ENCODE measurements at regions not wholly inside any gene's neighbourhood (a gene's known extent, or its start where the extent isn't known, plus 50 kb on each side); places are given as distances from the start of the nearest gene placed in this dataset.

GRCh38 chr4:123893011-123893981 lies 496.7 kb downstream of the SPRY1 start:
- DNase-seq: no peak

- DNase-seq: no peak
Measured at GRCh38 chr4:123896446-123897071, 500.0 kb downstream of the SPRY1 start.

- no peak for DNase-seq
Measured at GRCh38 chr4:123898946-123899666, 502.5 kb downstream of the SPRY1 start.

GRCh38 chr4:123904882-123905281 lies 508.3 kb downstream of the SPRY1 start:
- no peak for DNase-seq

GRCh38 chr4:123913598-123913997 lies 517.0 kb downstream of the SPRY1 start:
- no peak for DNase-seq

- DNase-seq: no peak
Measured at GRCh38 chr4:123916821-123917220, 520.2 kb downstream of the SPRY1 start.

GRCh38 chr4:123919576-123920098 lies 523.0 kb downstream of the SPRY1 start:
- no peak for DNase-seq

- no peak for DNase-seq
Measured at GRCh38 chr4:123921339-123921738, 524.7 kb downstream of the SPRY1 start.

- no peak for DNase-seq
Measured at GRCh38 chr4:123922847-123923246, 526.3 kb downstream of the SPRY1 start.

GRCh38 chr4:123924536-123924935 lies 527.9 kb downstream of the SPRY1 start:
- no peak for DNase-seq

- no peak for DNase-seq
Measured at GRCh38 chr4:123929565-123929964, 533.0 kb downstream of the SPRY1 start.

GRCh38 chr4:123930996-123931395 lies 534.4 kb downstream of the SPRY1 start:
- no peak for DNase-seq

- DNase-seq: no peak
Measured at GRCh38 chr4:123934096-123934495, 537.5 kb downstream of the SPRY1 start.

GRCh38 chr4:123936621-123937043 lies 540.0 kb downstream of the SPRY1 start:
- DNase-seq: no peak

GRCh38 chr4:123937581-123937980 lies 541.0 kb downstream of the SPRY1 start:
- DNase-seq: no peak

- DNase-seq: no peak
Measured at GRCh38 chr4:123939621-123940020, 543.0 kb downstream of the SPRY1 start.

- DNase-seq: no peak
Measured at GRCh38 chr4:123940604-123941003, 544.0 kb downstream of the SPRY1 start.

- DNase-seq: no peak
Measured at GRCh38 chr4:123941306-123941705, 544.7 kb downstream of the SPRY1 start.

GRCh38 chr4:123943976-123944375 lies 547.4 kb downstream of the SPRY1 start:
- DNase-seq: no peak

- DNase-seq: no peak
Measured at GRCh38 chr4:123945301-123945700, 548.7 kb downstream of the SPRY1 start.

GRCh38 chr4:123950530-123950929 lies 553.9 kb downstream of the SPRY1 start:
- DNase-seq: no peak

- DNase-seq: no peak
Measured at GRCh38 chr4:123952530-123953274, 556.1 kb downstream of the SPRY1 start.

Data from activated CD8-positive, alpha-beta memory T cell treated with anti-CD3 and anti-CD28 coated beads, Interleukin-2, amount 50 U/mL, for 48 hours (primary cell).